ENCODE measurements at regions not wholly inside any gene's neighbourhood (a gene's known extent, or its start where the extent isn't known, plus 50 kb on each side); places are given as distances from the start of the nearest gene placed in this dataset.

DNA sequence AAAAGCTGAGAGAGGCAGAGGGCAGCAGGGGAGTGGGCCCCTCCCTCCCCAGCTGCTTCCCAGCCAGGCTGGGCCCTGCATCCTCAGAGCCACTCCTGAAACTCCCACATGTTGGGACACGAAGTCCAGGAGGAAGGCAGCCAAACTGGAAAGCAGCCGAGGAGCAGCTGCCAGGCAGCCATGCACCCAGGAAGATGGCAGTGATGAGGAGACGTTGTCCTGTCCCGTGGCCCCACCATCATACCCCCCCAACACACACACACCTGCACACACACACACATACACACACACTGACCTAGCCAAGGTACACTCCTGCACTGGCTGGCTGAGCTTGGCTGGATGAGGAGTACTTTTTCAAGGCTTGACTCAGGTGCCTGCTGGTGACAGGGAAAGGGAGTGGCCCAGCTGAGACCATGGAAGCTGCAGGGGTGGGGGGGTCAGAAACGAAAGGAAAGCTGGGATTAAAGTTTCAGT lies 106.0 kb downstream of the CYP26B1 start:
- no peaks in the 10 kb centered on the region for H3K27me3 ChIP-seq
- no peak for DNase-seq
- H3K9me3 ChIP-seq: no peaks in the 10 kb centered on the region
- H3K4me1 ChIP-seq: no peaks in the 10 kb centered on the region
- intact Hi-C loops (cut with DNase I): no loop called here
- ATAC-seq: no peak
- WGBS, 2 donors: 43 to 59% methylated on average over 3 to 5 of the region's 5 CpGs
- H3K27ac ChIP-seq: no peak overlapping the region
- H3K36me3 ChIP-seq (replicated peaks in 1 of 2; ENCODE audit: insufficient read depth in 1 of 2, low read depth in 2 of 2): no peaks in the 10 kb centered on the region
- TF ChIP-seq POLR2A (IDR thresholded peaks at IDR 0.05) (no peak), CTCF (IDR thresholded peaks at IDR 0.05) (no peak)
- H3K4me3 ChIP-seq: no peak overlapping the region

GRCh38 chr2:72040629-72041571 lies 106.8 kb downstream of the CYP26B1 start:
- H3K27ac ChIP-seq: no peak overlapping the region
- no peak for ATAC-seq
- H3K9me3 ChIP-seq: no peaks in the 10 kb centered on the region
- no peak for DNase-seq
- no peaks in the 10 kb centered on the region for H3K4me1 ChIP-seq
- no peaks in the 10 kb centered on the region for H3K27me3 ChIP-seq
- intact Hi-C loops (cut with DNase I): no loop called here
- H3K36me3 ChIP-seq (replicated peaks in 1 of 2; ENCODE audit: insufficient read depth in 1 of 2, low read depth in 2 of 2): no peaks in the 10 kb centered on the region
- TF ChIP-seq CTCF (IDR thresholded peaks at IDR 0.05) (no peak), POLR2A (IDR thresholded peaks at IDR 0.05) (no peak)
- H3K4me3 ChIP-seq: no peak overlapping the region
- 58 to 61% methylated on average over 12 of the region's 12 CpGs for WGBS, 2 donors

DNA sequence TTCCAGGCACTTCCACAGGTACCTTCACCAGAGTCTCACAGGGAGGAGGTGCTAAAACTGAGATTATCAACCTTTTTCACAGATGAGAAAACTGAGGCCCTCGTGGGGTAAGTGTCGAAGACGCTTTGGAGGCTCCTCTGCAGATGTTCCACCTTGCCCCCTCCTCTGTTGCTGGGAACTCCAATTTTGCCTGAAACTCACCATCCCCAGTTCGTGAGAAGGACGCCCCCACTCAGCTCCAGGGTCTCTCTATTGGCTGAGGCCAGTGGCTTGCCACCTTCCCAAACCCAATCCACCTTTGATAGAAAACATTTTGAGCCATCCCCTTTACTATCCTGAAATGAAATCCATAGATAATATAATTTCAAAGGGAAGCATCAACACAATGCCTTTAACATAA lies 109.1 kb downstream of the CYP26B1 start:
- no peak overlapping the region for H3K27ac ChIP-seq
- no peaks in the 10 kb centered on the region for H3K4me1 ChIP-seq
- 62 to 69% methylated on average over 5 of the region's 5 CpGs for WGBS, 2 donors
- no peak overlapping the region for H3K4me3 ChIP-seq
- intact Hi-C loops (cut with DNase I): no loop called here
- H3K27me3 ChIP-seq: no peaks in the 10 kb centered on the region
- TF ChIP-seq CTCF (IDR thresholded peaks at IDR 0.05) (no peak), POLR2A (IDR thresholded peaks at IDR 0.05) (no peak)
- no peaks in the 10 kb centered on the region for H3K9me3 ChIP-seq
- ATAC-seq (no peak), DNase-seq (no peak)
- no peaks in the 10 kb centered on the region for H3K36me3 ChIP-seq (replicated peaks in 1 of 2; ENCODE audit: insufficient read depth in 1 of 2, low read depth in 2 of 2)

GRCh38 chr2:72037261-72037666 lies 110.4 kb downstream of the CYP26B1 start:
- DNase-seq (no peak), ATAC-seq (no peak)
- TF ChIP-seq POLR2A (IDR thresholded peaks at IDR 0.05) (no peak), CTCF (IDR thresholded peaks at IDR 0.05) (no peak)
- H3K4me1 ChIP-seq: no peaks in the 10 kb centered on the region
- H3K4me3 ChIP-seq: no peak overlapping the region
- no peak overlapping the region for H3K27ac ChIP-seq
- intact Hi-C loops (cut with DNase I): no loop called here
- H3K27me3 ChIP-seq: no peaks in the 10 kb centered on the region
- H3K36me3 ChIP-seq (replicated peaks in 1 of 2; ENCODE audit: insufficient read depth in 1 of 2, low read depth in 2 of 2): no peaks in the 10 kb centered on the region
- WGBS, 2 donors: 79% methylated on average over 5 of the region's 5 CpGs; no CpG with 5 or more reads in 1 of the 2 donors
- no peaks in the 10 kb centered on the region for H3K9me3 ChIP-seq
